ENCODE measurements at regions not wholly inside any gene's neighbourhood (a gene's known extent, or its start where the extent isn't known, plus 50 kb on each side); places are given as distances from the start of the nearest gene placed in this dataset.

DNA sequence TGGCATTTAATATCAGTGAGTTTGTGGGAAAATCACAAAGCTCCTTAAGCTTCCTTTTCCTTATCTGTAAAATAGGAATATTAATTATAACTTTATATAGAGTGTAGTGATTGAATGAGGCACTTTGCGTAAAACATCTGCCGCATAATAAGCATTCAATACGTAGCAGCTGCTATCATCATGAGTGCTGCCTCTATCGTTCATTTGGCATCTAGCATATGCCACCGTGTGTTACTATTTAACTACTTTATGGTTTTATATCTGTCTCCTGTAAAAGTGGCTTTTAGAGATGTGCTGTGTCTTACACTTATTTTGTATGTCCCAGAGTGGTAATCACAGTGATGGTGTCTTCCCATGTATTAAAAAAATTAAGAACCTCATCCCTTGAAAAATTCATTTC, 729.6 kb downstream of the SORCS3 start:
- no peak for DNase-seq
- no peaks in the 10 kb centered on the region for H3K9me3 ChIP-seq (ENCODE audit: control insufficient read depth in 4 of 4, insufficient read depth in 3 of 4, low read length in 3 of 4)
- H3K9ac ChIP-seq (ENCODE audit: insufficient read depth in 1 of 2, low read length in 2 of 2): no peak overlapping the region
- no peaks in the 10 kb centered on the region for H3K27me3 ChIP-seq (ENCODE audit: control insufficient read depth in 3 of 3, insufficient read depth in 3 of 3, low read length in 2 of 3)
- ATAC-seq (ENCODE audit: insufficient read depth, low FRiP score): no peak
- TF ChIP-seq, protein P1, sequence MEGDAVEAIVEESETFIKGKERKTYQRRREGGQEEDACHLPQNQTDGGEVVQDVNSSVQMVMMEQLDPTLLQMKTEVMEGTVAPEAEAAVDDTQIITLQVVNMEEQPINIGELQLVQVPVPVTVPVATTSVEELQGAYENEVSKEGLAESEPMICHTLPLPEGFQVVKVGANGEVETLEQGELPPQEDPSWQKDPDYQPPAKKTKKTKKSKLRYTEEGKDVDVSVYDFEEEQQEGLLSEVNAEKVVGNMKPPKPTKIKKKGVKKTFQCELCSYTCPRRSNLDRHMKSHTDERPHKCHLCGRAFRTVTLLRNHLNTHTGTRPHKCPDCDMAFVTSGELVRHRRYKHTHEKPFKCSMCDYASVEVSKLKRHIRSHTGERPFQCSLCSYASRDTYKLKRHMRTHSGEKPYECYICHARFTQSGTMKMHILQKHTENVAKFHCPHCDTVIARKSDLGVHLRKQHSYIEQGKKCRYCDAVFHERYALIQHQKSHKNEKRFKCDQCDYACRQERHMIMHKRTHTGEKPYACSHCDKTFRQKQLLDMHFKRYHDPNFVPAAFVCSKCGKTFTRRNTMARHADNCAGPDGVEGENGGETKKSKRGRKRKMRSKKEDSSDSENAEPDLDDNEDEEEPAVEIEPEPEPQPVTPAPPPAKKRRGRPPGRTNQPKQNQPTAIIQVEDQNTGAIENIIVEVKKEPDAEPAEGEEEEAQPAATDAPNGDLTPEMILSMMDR (IDR thresholded peaks at IDR 0.05; ENCODE audit: control extremely low read depth, extremely low read depth): no peak
- H3K36me3 ChIP-seq (ENCODE audit: control insufficient read depth in 4 of 4, insufficient read depth in 4 of 4, low read length in 4 of 4): no peaks in the 10 kb centered on the region
- H3K27ac ChIP-seq (ENCODE audit: low read depth in 1 of 2, low read length in 1 of 2): no peak overlapping the region
- H3K4me3 ChIP-seq: no peak overlapping the region
- no peaks in the 10 kb centered on the region for H3K4me1 ChIP-seq (ENCODE audit: control insufficient read depth in 5 of 5, insufficient read depth in 5 of 5, low read length in 5 of 5)
- 87 to 88% methylated on average over 5 of the region's 5 CpGs for WGBS, 2 donors

DNA sequence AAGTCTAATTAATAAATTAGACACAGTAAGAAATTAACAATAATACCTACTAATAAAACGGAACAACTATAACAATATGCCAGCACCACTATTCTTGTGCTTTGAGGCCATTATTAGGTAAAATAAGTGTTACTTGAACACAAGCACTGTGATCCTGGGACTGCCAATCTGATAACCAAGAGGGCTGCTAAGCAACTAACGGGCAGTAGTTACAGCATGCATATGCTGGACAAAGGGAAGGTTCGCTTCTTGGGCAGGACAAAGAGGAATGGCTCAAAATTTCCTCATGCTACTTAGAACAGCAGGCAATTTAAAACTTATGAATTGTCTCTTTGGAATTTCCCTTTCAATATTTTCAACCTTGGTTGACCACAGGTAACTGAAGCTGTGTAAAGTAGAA, 718.6 kb downstream of the SORCS3 start:
- Histone ChIP-seq H3K9ac (ENCODE audit: insufficient read depth in 1 of 2, low read length in 2 of 2) (no peak overlapping the region), H3K9me3 (ENCODE audit: control insufficient read depth in 4 of 4, insufficient read depth in 3 of 4, low read length in 3 of 4) (no peaks in the 10 kb centered on the region), H3K27me3 (ENCODE audit: control insufficient read depth in 3 of 3, insufficient read depth in 3 of 3, low read length in 2 of 3) (no peaks in the 10 kb centered on the region), H3K4me1 (ENCODE audit: control insufficient read depth in 5 of 5, insufficient read depth in 5 of 5, low read length in 5 of 5) (peaks cover 0 to 7% (median 0%) of the 10 kb centered on the region in 5 donors), H3K36me3 (ENCODE audit: control insufficient read depth in 4 of 4, insufficient read depth in 4 of 4, low read length in 4 of 4) (no peaks in the 10 kb centered on the region), H3K27ac (ENCODE audit: low read depth in 1 of 2, low read length in 1 of 2) (no peak overlapping the region), H3K4me3 (no peak overlapping the region)
- DNase-seq (peak; percentile 22 to 66 (median 41)), ATAC-seq (ENCODE audit: insufficient read depth, low FRiP score) (no peak)
- TF ChIP-seq, protein P1 (IDR thresholded peaks at IDR 0.05; ENCODE audit: control extremely low read depth, extremely low read depth): no peak
- 74 to 82% methylated on average over 3 of the region's 3 CpGs for WGBS, 2 donors

DNA sequence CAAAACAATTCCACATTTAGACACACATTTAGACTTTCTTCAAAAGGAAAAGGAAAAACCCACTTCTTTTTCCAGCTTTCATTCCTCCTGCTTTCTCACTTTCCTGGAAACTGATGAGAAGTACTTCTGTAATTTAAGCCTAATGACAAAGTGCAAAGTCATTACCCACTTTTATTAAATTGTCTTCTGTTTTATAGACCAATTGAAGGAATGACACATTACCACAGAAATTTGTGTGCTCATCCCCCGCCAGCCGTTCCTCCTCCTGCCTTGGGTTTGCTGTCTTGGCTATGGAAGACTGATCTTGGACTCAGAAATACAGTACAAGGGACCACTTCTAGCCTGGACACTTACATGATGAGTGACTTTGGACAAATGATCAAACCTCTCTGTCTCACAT, 717.8 kb downstream of the SORCS3 start:
- no peaks in the 10 kb centered on the region for H3K9me3 ChIP-seq (ENCODE audit: control insufficient read depth in 4 of 4, insufficient read depth in 3 of 4, low read length in 3 of 4)
- ATAC-seq (ENCODE audit: insufficient read depth, low FRiP score): no peak
- TF ChIP-seq, protein P1 (IDR thresholded peaks at IDR 0.05; ENCODE audit: control extremely low read depth, extremely low read depth): no peak
- peaks cover 0 to 7% (median 0%) of the 10 kb centered on the region in 5 donors for H3K4me1 ChIP-seq (ENCODE audit: control insufficient read depth in 5 of 5, insufficient read depth in 5 of 5, low read length in 5 of 5)
- no peak overlapping the region for H3K27ac ChIP-seq (ENCODE audit: low read depth in 1 of 2, low read length in 1 of 2)
- no peaks in the 10 kb centered on the region for H3K27me3 ChIP-seq (ENCODE audit: control insufficient read depth in 3 of 3, insufficient read depth in 3 of 3, low read length in 2 of 3)
- no peak overlapping the region for H3K9ac ChIP-seq (ENCODE audit: insufficient read depth in 1 of 2, low read length in 2 of 2)
- H3K4me3 ChIP-seq: no peak overlapping the region
- no peaks in the 10 kb centered on the region for H3K36me3 ChIP-seq (ENCODE audit: control insufficient read depth in 4 of 4, insufficient read depth in 4 of 4, low read length in 4 of 4)
- WGBS, 2 donors: 84 to 91% methylated on average over 2 of the region's 2 CpGs
- DNase-seq: no peak

DNA sequence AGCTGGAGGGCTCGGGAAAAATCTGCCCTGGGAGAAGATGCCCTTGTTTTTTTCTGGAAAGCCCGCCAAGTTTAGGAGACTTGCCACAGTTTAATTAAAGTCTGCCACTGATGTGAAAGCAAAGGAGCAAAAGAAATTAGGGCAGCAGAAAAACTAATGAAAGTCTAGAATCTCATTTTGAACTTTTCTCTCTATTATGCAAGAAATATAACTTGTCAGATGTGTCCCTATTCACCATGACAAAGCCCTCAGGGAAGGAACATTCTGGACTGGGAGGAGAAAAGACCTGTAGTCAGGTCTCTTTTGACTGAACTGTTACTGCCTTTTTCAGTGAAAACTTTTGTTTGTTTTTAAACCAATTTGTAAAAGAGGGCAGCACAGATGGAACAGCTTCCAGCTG, 715.5 kb downstream of the SORCS3 start:
- 74 to 80% methylated on average over 2 of the region's 2 CpGs for WGBS, 2 donors
- no peak for DNase-seq
- TF ChIP-seq, protein P1 (IDR thresholded peaks at IDR 0.05; ENCODE audit: control extremely low read depth, extremely low read depth): no peak
- Histone ChIP-seq H3K9me3 (ENCODE audit: control insufficient read depth in 4 of 4, insufficient read depth in 3 of 4, low read length in 3 of 4) (no peaks in the 10 kb centered on the region), H3K4me3 (no peak overlapping the region), H3K4me1 (ENCODE audit: control insufficient read depth in 5 of 5, insufficient read depth in 5 of 5, low read length in 5 of 5) (peaks cover 0 to 7% (median 0%) of the 10 kb centered on the region in 5 donors), H3K36me3 (ENCODE audit: control insufficient read depth in 4 of 4, insufficient read depth in 4 of 4, low read length in 4 of 4) (no peaks in the 10 kb centered on the region), H3K9ac (ENCODE audit: insufficient read depth in 1 of 2, low read length in 2 of 2) (no peak overlapping the region), H3K27ac (ENCODE audit: low read depth in 1 of 2, low read length in 1 of 2) (no peak overlapping the region), H3K27me3 (ENCODE audit: control insufficient read depth in 3 of 3, insufficient read depth in 3 of 3, low read length in 2 of 3) (no peaks in the 10 kb centered on the region)
- ATAC-seq (ENCODE audit: insufficient read depth, low FRiP score): no peak

Measured in lung (tissue), 11 donors.